Esophagus (tissue), 2 donors: ENCODE measurements at regions not wholly inside any gene's neighbourhood (a gene's known extent, or its start where the extent isn't known, plus 50 kb on each side); places are given as distances from the start of the nearest gene placed in this dataset.

Experiments
- H3K27ac ChIP-seq, 2 donors: one replicate each; pipeline ENCODE4 v1.5.1; 2013; ENCODE audit warnings: low read depth in 2 of 2, mild to moderate bottlenecking in 2 of 2, inconsistent platforms in 1 of 2, low read length in 1 of 2, moderate library complexity in 1 of 2
- H3K27me3 ChIP-seq, 2 donors: one replicate each; pipeline ENCODE4 v1.6.1; 2013; ENCODE audit warnings: low read length in 2 of 2, control low read depth in 1 of 2, mild to moderate bottlenecking in 1 of 2; ENCODE audit not compliant: insufficient read depth in 2 of 2, control insufficient read depth in 1 of 2
- H3K36me3 ChIP-seq, 2 donors: one replicate each; pipeline ENCODE4 v1.6.1; 2013; ENCODE audit warnings: low read length in 1 of 2; ENCODE audit not compliant: control insufficient read depth in 2 of 2, insufficient read depth in 2 of 2
- H3K4me1 ChIP-seq, 2 donors: one replicate each; pipeline ENCODE4 v1.6.1; 2013; ENCODE audit warnings: low read length in 1 of 2; ENCODE audit not compliant: control insufficient read depth in 2 of 2, insufficient read depth in 2 of 2
- H3K4me3 ChIP-seq, 2 donors: one replicate each; pipeline ENCODE4 v1.5.1; 2013; ENCODE audit warnings: low read length in 2 of 2, mild to moderate bottlenecking in 2 of 2, low read depth in 1 of 2, moderate library complexity in 1 of 2
- H3K9me3 ChIP-seq, 2 donors: one replicate each; pipeline ENCODE4 v1.6.1; 2013; ENCODE audit warnings: mild to moderate bottlenecking in 2 of 2, low read depth in 1 of 2, low read length in 1 of 2, moderate library complexity in 1 of 2; ENCODE audit not compliant: control insufficient read depth in 2 of 2, insufficient read depth in 1 of 2
- WGBS, 2 donors: extraction: QIAGEN DNeasy Blood & Tissue Kit; methylation state at CpG; one replicate each; pipeline ENCODE4 v1.1.7; 2013; 5-methylcytosine and 5-hydroxymethylcytosine counted together
- donor health status: healthy with polysubstance abuse.
- donor health status: Bipolar disorder and iron deficiency.

DNA sequence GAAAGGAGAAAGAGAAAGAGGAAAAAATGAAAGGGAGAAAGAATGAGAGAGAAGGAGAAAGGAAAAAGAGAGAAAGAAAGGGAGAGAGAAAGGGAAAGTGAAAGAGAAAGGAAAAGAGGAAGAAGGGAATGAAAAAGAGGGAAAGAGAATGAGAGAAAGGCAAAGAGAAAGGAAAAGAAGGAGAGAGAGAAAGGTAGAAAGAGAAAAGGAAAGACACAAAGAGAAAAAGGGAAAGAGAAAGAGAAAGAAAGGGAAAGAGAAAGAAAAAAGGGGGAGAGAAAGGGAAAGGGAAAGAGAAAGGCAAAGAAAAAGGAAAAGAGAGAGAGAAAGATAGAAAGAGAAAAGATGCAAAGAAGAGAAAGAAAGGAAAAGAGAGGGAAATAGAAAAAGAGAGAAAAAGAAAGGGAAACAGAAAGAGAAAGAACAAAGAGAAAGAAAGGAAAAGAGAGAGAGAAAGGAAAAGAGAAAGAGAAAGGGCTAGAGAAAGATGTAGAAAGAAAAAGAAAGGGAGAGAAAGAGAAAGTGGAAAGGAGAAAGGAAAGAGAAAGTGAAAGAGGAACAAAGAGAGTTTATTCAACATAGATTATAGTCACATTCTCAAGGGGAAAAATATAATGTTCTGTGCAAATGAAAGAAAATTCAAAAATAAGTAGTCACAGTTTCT, 165.2 kb downstream of the TMEM38B start:
- no peaks in the 10 kb centered on the region for H3K9me3 ChIP-seq
- no peak overlapping the region for H3K27ac ChIP-seq
- H3K27me3 ChIP-seq, result no peaks in the 10 kb centered on the region
- H3K4me3 ChIP-seq, result no peak overlapping the region
- H3K36me3 ChIP-seq, result no peaks in the 10 kb centered on the region
- H3K4me1 ChIP-seq, result peaks cover 0 to 2% of the 10 kb centered on the region in 2 donors

DNA sequence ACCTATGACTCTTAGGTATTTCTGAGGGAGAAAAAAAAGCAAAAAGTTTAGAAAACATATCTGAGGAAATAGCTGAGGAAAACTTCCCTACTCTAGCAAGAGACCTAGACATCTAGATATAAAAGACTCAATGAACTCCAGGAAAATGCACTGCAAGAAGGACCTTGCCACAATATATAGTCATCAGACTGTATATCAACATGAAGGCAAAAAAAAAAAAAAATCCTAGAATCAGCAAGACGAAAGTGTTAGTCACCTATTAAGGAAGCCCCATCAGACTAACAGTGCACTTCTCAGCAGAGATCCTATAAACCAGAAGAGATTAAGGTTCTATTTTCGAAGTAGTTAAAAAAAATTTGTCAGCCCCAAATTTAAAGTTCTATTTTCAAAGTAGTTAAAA, 166.2 kb downstream of the TMEM38B start:
- WGBS, 2 donors, result 77 to 83% methylated on average over 2 of the region's 2 CpGs
- no peaks in the 10 kb centered on the region for H3K9me3 ChIP-seq
- H3K27me3 ChIP-seq, result no peaks in the 10 kb centered on the region
- no peak overlapping the region for H3K4me3 ChIP-seq
- H3K36me3 ChIP-seq, result no peaks in the 10 kb centered on the region
- H3K4me1 ChIP-seq, result peaks cover 0 to 2% of the 10 kb centered on the region in 2 donors
- no peak overlapping the region for H3K27ac ChIP-seq

GRCh38 chr9:105861972-105862371, 167.6 kb downstream of the TMEM38B start:
- Histone ChIP-seq H3K27ac (no peak overlapping the region), H3K27me3 (no peaks in the 10 kb centered on the region), H3K4me1 (peaks cover 0 to 2% of the 10 kb centered on the region in 2 donors), H3K9me3 (no peaks in the 10 kb centered on the region), H3K4me3 (no peak overlapping the region), H3K36me3 (no peaks in the 10 kb centered on the region)
- whole genome bisulfite sequencing, 2 donors, result 54 to 65% methylated on average over 2 of the region's 2 CpGs

DNA sequence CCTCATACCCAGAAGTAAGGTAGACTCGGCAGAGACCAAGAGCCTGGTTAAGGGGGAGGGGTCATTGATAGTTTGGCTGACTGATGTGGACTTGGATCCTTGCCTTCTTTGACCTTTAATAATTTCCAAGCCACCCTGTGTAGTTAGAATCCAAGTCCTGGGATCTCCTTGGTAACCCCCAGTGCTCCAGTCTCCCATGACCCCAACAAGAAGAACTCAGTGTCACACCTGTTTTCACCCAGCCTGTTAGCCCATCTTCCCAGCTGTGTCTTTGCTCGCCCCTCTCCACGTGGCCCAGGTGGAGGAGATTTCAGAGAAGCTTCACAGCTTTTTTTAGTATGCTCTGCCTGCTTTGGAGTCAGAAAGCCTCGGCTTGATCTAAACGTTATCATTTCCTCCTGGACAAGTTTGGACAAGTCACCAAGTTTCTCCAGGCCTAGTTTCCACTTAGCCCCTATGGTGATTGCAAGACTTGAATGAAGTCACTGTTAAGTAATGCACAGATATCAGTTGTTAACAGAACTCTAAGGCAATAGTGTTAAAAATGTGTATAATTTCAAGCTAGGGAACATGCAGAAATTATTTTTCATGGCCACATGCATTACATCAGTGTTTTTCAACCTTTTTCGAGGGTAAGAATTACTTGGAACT, 170.0 kb downstream of the TMEM38B start:
- H3K27me3 ChIP-seq, result no peaks in the 10 kb centered on the region
- H3K9me3 ChIP-seq, result no peaks in the 10 kb centered on the region
- no peak overlapping the region for H3K4me3 ChIP-seq
- no peak overlapping the region for H3K27ac ChIP-seq
- WGBS, 2 donors, result 58 to 61% methylated on average over 6 of the region's 6 CpGs
- no peaks in the 10 kb centered on the region for H3K36me3 ChIP-seq
- H3K4me1 ChIP-seq, result no peaks in the 10 kb centered on the region

- WGBS, 2 donors, result 80 to 87% methylated on average over 4 of the region's 4 CpGs
- Histone ChIP-seq H3K27ac (no peak overlapping the region), H3K36me3 (no peaks in the 10 kb centered on the region), H3K9me3 (no peaks in the 10 kb centered on the region), H3K4me3 (no peak overlapping the region), H3K4me1 (no peaks in the 10 kb centered on the region), H3K27me3 (no peaks in the 10 kb centered on the region)
These were observed 170.9 kb downstream of the TMEM38B start for GRCh38 chr9:105865285-105865684.

- H3K36me3 ChIP-seq, result no peaks in the 10 kb centered on the region
- no peak overlapping the region for H3K27ac ChIP-seq
- no peaks in the 10 kb centered on the region for H3K4me1 ChIP-seq
- WGBS, 2 donors, result 69 to 72% methylated on average over 2 of the region's 2 CpGs
- H3K9me3 ChIP-seq, result no peaks in the 10 kb centered on the region
- no peaks in the 10 kb centered on the region for H3K27me3 ChIP-seq
- no peak overlapping the region for H3K4me3 ChIP-seq
These were observed 177.2 kb downstream of the TMEM38B start for GRCh38 chr9:105871540-105871939.

GRCh38 chr9:105873801-105874200, 179.5 kb downstream of the TMEM38B start:
- Histone ChIP-seq H3K4me1 (no peaks in the 10 kb centered on the region), H3K9me3 (no peaks in the 10 kb centered on the region), H3K4me3 (no peak overlapping the region), H3K27ac (no peak overlapping the region), H3K27me3 (no peaks in the 10 kb centered on the region), H3K36me3 (no peaks in the 10 kb centered on the region)
- WGBS, 2 donors, result 76 to 80% methylated on average over 3 of the region's 3 CpGs

- Histone ChIP-seq H3K27me3 (no peaks in the 10 kb centered on the region), H3K9me3 (no peaks in the 10 kb centered on the region), H3K36me3 (no peaks in the 10 kb centered on the region), H3K27ac (no peak overlapping the region), H3K4me3 (no peak overlapping the region), H3K4me1 (no peaks in the 10 kb centered on the region)
- 78 to 81% methylated on average over 1 of the region's 1 CpG for WGBS, 2 donors
These were observed 183.4 kb downstream of the TMEM38B start for GRCh38 chr9:105877721-105878120.

DNA sequence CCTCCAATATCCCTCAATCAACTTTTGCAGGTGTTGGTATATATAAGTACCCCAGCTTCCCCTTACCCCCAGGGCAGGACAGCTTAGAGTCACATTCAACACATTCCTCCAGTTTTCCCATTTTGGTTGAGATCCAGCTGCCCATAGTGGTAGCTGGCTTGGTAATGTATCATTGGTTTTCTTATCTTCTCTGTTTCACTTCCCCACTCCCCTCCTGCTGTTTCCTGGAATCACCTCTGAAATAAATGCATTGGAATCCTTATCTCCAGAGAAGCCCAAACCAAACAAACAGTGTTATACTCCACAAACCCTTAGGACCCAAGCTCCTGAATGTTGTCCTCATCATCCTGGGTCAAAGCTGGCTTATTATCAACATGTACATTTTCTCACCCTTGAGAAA, 184.8 kb downstream of the TMEM38B start:
- no peaks in the 10 kb centered on the region for H3K27me3 ChIP-seq
- H3K36me3 ChIP-seq, result no peaks in the 10 kb centered on the region
- no peaks in the 10 kb centered on the region for H3K4me1 ChIP-seq
- no peak overlapping the region for H3K4me3 ChIP-seq
- H3K27ac ChIP-seq, result no peak overlapping the region
- no peaks in the 10 kb centered on the region for H3K9me3 ChIP-seq

DNA sequence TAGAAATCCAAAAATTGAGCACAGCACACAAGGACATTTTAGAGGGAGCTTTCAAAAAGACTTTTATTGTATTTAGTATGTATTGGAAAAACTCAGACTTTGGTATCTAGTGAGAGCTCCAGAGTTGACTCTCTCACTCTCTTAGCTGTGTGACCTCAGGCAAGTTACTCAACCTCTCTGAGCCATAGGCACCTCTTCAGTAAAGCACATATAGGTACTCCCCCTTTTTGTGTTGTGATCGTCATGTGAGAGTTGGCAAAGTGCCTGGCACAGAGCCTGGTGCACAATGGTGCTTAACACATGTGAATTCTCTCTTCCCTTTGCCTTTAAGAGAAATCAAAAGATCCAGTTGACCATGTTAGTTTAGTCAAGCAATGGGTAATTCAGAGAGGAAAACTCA, 186.2 kb downstream of the TMEM38B start:
- H3K9me3 ChIP-seq, result no peaks in the 10 kb centered on the region
- H3K27me3 ChIP-seq, result no peaks in the 10 kb centered on the region
- H3K36me3 ChIP-seq, result no peaks in the 10 kb centered on the region
- H3K4me3 ChIP-seq, result no peak overlapping the region
- H3K27ac ChIP-seq, result no peak overlapping the region
- no peaks in the 10 kb centered on the region for H3K4me1 ChIP-seq
- 14 to 41% methylated on average over 1 of the region's 1 CpG for WGBS, 2 donors
